ENCODE measurements at regions not wholly inside any gene's neighbourhood (a gene's known extent, or its start where the extent isn't known, plus 50 kb on each side); places are given as distances from the start of the nearest gene placed in this dataset.
"Not testable (repeated sequence)": the region's sequence is repeated elsewhere in the genome, so short reads cannot be mapped to it uniquely, and the experiment has no call there.

GRCh38 chrX:66815227-66815626 lies 176.3 kb upstream of the EDA2R start (continued):
- TF ChIP-seq TCF7L2 (IDR thresholded peaks at IDR 0.05; ENCODE audit: borderline replicate concordance, extremely low read depth, insufficient read depth, insufficient read length) (no peak), EZH2 (IDR thresholded peaks at IDR 0.05) (no peak), SIN3A (IDR thresholded peaks at IDR 0.05; ENCODE audit: low read depth) (no peak), ZBTB33 (IDR thresholded peaks at IDR 0.05; ENCODE audit: extremely low read depth, insufficient replicate concordance, low read length) (no peak), POLR2A (IDR thresholded peaks at IDR 0.05; ENCODE audit: borderline replicate concordance, extremely low read depth, insufficient read depth, insufficient read length) (no peak), CEBPB (IDR thresholded peaks at IDR 0.05; ENCODE audit: low read depth) (no peak), FOSL1 (IDR thresholded peaks at IDR 0.05; ENCODE audit: low read depth) (no peak), EGR1 (IDR thresholded peaks at IDR 0.05; ENCODE audit: low read depth) (no peak), RAD21 (IDR thresholded peaks at IDR 0.05; ENCODE audit: low read depth) (no peak)

- CTCF ChIA-PET; H3K9me2 ChIP-seq (ENCODE audit: insufficient read depth); H3K79me2 ChIP-seq (ENCODE audit: insufficient read depth, low read length); RAD21 ChIA-PET (ENCODE audit: low non-redundant PET in 1 of 2, low total read pairs in 2 of 2, uncharacterized antibody in 2 of 2, unreplicated experiment in 2 of 2); DNase-seq (ENCODE audit: low read depth, low spot score); H3K9me3 ChIP-seq (ENCODE audit: control insufficient read depth in 1 of 2, insufficient read depth in 1 of 2, low read depth in 1 of 2, low read length in 2 of 2); H4K20me1 ChIP-seq (ENCODE audit: insufficient read depth); H3K4me1 ChIP-seq (ENCODE audit: control insufficient read depth in 1 of 2, insufficient read depth in 2 of 2, low read length in 2 of 2); H3K4me3 ChIP-seq (replicated peaks in 1 of 2; ENCODE audit: low read depth in 1 of 2, low read length in 2 of 2); H3K4me2 ChIP-seq (ENCODE audit: low read length); ATAC-seq; H2AFZ ChIP-seq (ENCODE audit: low read depth, low read length, poor library complexity, severe bottlenecking); H3K36me3 ChIP-seq (ENCODE audit: control insufficient read depth in 1 of 2, insufficient read depth in 2 of 2, low read length in 2 of 2); POLR2A ChIA-PET; H3K27me3 ChIP-seq (ENCODE audit: insufficient read depth, low read length); BruUV-seq (replicated peaks); H3K9ac ChIP-seq (ENCODE audit: low read length); intact Hi-C loops (cut with micrococcal nuclease); H3K27ac ChIP-seq (ENCODE audit: low read depth, low read length): not testable (repeated sequence)
These were observed 155.6 kb upstream of the EDA2R start for GRCh38 chrX:66794514-66794913.

Measured in HCT116 (cell line).